Transverse colon (tissue), 4 donors: ENCODE measurements at regions not wholly inside any gene's neighbourhood (a gene's known extent, or its start where the extent isn't known, plus 50 kb on each side); places are given as distances from the start of the nearest gene placed in this dataset.

Experiments used
- DNase-seq: peaks from one replicate; pipeline ENCODE4 v3.0.0-alpha.2; 2019
- H3K27ac ChIP-seq, 4 donors: fragments of 200-600 bp; sonication (generic); 2 replicates each; pipeline ENCODE4 v1.5.1; 2016 to 2018; ENCODE audit warnings: inconsistent platforms in 4 of 4
- H3K27me3 ChIP-seq: fragments of 200-600 bp; sonication (generic); 2 replicates; pipeline ENCODE4 v1.5.1; 2017; ENCODE audit warnings: inconsistent platforms
- H3K36me3 ChIP-seq, 4 donors: fragments of 200-600 bp; sonication (generic); 2 replicates each; pipeline ENCODE4 v1.5.1; 2017 to 2019; ENCODE audit warnings: inconsistent platforms in 4 of 4
- H3K4me1 ChIP-seq, 4 donors: fragments of 200-600 bp; sonication (generic); 2 replicates each; pipeline ENCODE4 v1.5.1; 2017 to 2020; ENCODE audit warnings: inconsistent platforms in 4 of 4
- H3K4me3 ChIP-seq, 4 donors: fragments of 200-600 bp; sonication (generic); 1 replicate in 1 of 4; 2 replicates in 3 of 4; pipeline versions ENCODE4 v1.5.1 to v1.6.1; 2017 to 2019; ENCODE audit warnings: inconsistent platforms in 4 of 4
- H3K9me3 ChIP-seq, 2 donors: fragments of 200-600 bp; sonication (generic); 2 replicates each; pipeline ENCODE4 v1.5.1; 2017 to 2019; ENCODE audit warnings: inconsistent platforms in 2 of 2
- EP300 ChIP-seq: sonication (generic); formaldehyde crosslinking; IDR thresholded peaks from one replicate; pipeline ENCODE4 v1.6.1; 2017; ENCODE audit warnings: antibody characterized with exemption, low read depth
- POLR2A ChIP-seq: fragments of 450-650 bp; IDR thresholded peaks from one replicate; pipeline ENCODE4 v1.6.1; 2016; ENCODE audit warnings: antibody characterized with exemption, mild to moderate bottlenecking, moderate library complexity
- POLR2AphosphoS5 ChIP-seq, 3 donors: sonication (generic); formaldehyde crosslinking; IDR thresholded peaks; one replicate each; pipeline ENCODE4 v1.6.1; 2016; ENCODE audit warnings: antibody characterized with exemption in 3 of 3
- WGBS, 2 donors: methylation state at CpG; one replicate each; pipeline ENCODE4 v1.1.5; 2018; ENCODE audit warnings: low coverage in 1 of 2; 5-methylcytosine and 5-hydroxymethylcytosine counted together
- in situ Hi-C, 4 donors: fragments of 200-750 bp; cut with MboI; loops; one replicate each; pipeline versions ENCODE4 v1.15.0 to v1.15.1; 2017; ENCODE audit warnings: low sequenced_read_pairs in 3 of 4, low pct_ligation_motif_present in 1 of 4, low pct_unique_long_range_greater_than_20kb in 1 of 4
- intact Hi-C: fragments of 100-400 bp; cut with DNase I; formaldehyde crosslinking; loops from one replicate; pipeline ENCODE4 v1.15.1; 2023; ENCODE audit warnings: low total_unique reads
- TF ChIP-seq, protein P1 (sequence below), 5 experiments: fragments of 200-600 bp in 3 of 5; fragments of 450-650 bp in 2 of 5; sonication (generic) in 3 of 5; IDR thresholded peaks; 1 replicate in 2 of 5; 2 replicates in 3 of 5; pipeline ENCODE4 v1.5.1; 2016 to 2017; ENCODE audit warnings: antibody characterized with exemption in 5 of 5, inconsistent platforms in 3 of 5, mild to moderate bottlenecking in 2 of 5, moderate library complexity in 1 of 5

DNA sequence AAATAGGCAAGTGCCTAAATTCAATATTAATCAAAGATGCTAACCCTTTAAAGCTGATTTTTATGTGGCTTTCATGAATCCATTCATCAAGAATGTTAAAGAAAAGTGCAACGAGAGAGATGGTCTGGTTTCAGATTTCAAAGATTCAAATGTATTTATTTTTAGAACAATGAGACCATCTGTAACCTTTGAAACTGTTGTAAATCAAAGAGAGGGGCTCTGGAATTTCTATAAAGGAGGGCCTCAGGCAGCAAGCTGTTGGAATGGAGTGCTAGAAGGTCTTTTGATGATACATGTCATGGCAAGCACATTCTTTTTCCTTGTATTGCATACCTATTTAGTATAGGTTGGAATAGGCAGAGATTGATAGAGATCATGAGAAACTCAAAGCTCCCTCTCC, 433.0 kb downstream of the LRIG3 start:
- peaks cover 0 to 2% (median 0%) of the 10 kb centered on the region in 4 donors for H3K4me1 ChIP-seq
- intact Hi-C loops, result no loop called here
- no peak for TF ChIP-seq POLR2A
- TF ChIP-seq, protein P1, sequence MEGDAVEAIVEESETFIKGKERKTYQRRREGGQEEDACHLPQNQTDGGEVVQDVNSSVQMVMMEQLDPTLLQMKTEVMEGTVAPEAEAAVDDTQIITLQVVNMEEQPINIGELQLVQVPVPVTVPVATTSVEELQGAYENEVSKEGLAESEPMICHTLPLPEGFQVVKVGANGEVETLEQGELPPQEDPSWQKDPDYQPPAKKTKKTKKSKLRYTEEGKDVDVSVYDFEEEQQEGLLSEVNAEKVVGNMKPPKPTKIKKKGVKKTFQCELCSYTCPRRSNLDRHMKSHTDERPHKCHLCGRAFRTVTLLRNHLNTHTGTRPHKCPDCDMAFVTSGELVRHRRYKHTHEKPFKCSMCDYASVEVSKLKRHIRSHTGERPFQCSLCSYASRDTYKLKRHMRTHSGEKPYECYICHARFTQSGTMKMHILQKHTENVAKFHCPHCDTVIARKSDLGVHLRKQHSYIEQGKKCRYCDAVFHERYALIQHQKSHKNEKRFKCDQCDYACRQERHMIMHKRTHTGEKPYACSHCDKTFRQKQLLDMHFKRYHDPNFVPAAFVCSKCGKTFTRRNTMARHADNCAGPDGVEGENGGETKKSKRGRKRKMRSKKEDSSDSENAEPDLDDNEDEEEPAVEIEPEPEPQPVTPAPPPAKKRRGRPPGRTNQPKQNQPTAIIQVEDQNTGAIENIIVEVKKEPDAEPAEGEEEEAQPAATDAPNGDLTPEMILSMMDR (IDR thresholded peaks at IDR 0.05), result no peak
- H3K36me3 ChIP-seq, result no peaks in the 10 kb centered on the region
- H3K9me3 ChIP-seq, result no peaks in the 10 kb centered on the region
- H3K4me3 ChIP-seq, result no peak overlapping the region
- no peaks in the 10 kb centered on the region for H3K27me3 ChIP-seq
- no peak overlapping the region for H3K27ac ChIP-seq
- DNase-seq, result no peak
- in situ Hi-C loops, result no loop called here
- 24% methylated on average over 1 of the region's 1 CpG for WGBS, 2 donors

DNA sequence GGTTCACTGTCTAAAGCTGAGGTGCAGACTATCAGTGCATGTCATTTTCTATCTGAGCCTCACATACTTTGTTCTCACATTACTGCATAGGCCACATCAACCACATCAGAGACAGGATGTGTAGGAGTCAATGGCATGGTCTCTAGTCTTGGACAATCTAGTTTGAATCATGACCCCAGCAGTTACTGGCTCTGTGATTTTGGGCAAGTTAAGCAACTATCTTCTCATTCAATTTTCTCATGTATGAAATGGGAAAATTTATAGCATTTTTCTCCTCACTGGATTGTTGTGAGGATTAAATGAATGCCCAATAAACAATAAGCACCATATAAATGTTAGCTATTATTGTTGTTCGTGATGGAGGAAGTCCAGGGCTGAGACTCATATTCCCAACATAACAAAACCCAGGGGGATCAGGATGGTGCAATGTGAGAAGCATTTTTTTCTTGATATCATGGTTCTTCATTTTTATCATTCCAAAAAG, 432.6 kb downstream of the LRIG3 start:
- DNase-seq, result no peak
- no peaks in the 10 kb centered on the region for H3K36me3 ChIP-seq
- no peaks in the 10 kb centered on the region for H3K9me3 ChIP-seq
- H3K4me3 ChIP-seq, result no peak overlapping the region
- 50 to 65% methylated on average over 1 of the region's 1 CpG for WGBS, 2 donors
- H3K27ac ChIP-seq, result no peak overlapping the region
- H3K27me3 ChIP-seq, result no peaks in the 10 kb centered on the region
- no peak for TF ChIP-seq EP300
- in situ Hi-C loops (no loop called here), intact Hi-C loops (no loop called here)
- peaks cover 0 to 2% (median 0%) of the 10 kb centered on the region in 4 donors for H3K4me1 ChIP-seq

DNA sequence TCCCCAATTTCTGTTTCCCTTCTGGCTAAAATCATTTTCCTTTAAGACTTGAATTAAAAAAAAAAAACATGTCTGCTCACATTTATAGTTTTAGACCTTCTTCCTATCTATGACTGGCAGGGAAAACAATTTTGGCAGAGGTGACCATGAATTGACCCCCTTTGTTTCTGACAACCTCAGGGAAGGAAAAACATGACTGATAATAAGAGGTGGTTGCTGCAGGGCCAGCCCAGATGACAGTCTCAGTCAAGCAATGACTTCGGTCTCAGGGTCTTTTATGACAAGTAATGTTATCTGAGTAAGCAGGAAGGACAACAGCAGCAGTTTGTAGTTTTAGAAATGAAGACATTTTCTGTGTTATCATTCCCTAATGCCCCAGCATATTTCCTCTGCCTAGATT, 430.9 kb downstream of the LRIG3 start:
- intact Hi-C loops, result no loop called here
- Histone ChIP-seq H3K27me3 (no peaks in the 10 kb centered on the region), H3K9me3 (no peaks in the 10 kb centered on the region), H3K27ac (no peak overlapping the region), H3K36me3 (no peaks in the 10 kb centered on the region), H3K4me3 (no peak overlapping the region), H3K4me1 (peaks cover 0 to 2% (median 0%) of the 10 kb centered on the region in 4 donors)
- 71 to 83% methylated on average over 1 of the region's 1 CpG for whole genome bisulfite sequencing, 2 donors
- DNase-seq, result no peak
- TF ChIP-seq POLR2A (no peak), EP300 (no peak), POLR2AphosphoS5 (IDR thresholded peaks at IDR 0.05) (no peak)
- TF ChIP-seq, protein P1 (IDR thresholded peaks at IDR 0.05), result no peak
- in situ Hi-C loops, result no loop called here

DNA sequence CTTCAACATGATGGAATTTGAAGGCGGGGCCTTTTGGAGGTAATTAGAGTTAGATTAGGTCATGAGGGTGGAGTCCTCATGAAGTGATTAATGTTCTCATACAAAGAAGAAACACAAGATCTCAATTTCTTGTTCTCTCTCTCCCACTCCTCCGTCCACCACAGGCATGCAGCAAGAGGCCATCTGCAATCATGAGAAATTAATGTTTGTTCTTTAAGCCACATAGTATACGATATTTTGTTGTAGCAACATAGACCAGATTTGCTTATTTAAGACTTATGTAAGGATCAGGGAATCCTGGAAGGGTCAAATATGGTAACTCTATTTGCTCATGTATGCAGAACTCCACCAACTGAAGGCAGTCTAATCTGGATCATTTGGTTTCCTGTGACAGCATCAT, 429.0 kb downstream of the LRIG3 start:
- Histone ChIP-seq H3K9me3 (no peaks in the 10 kb centered on the region), H3K27ac (no peak overlapping the region), H3K36me3 (no peaks in the 10 kb centered on the region), H3K4me1 (peaks cover 0 to 2% (median 0%) of the 10 kb centered on the region in 4 donors), H3K27me3 (no peaks in the 10 kb centered on the region), H3K4me3 (no peak overlapping the region)
- in situ Hi-C loops (no loop called here), intact Hi-C loops (no loop called here)
- TF ChIP-seq EP300 (no peak), POLR2AphosphoS5 (IDR thresholded peaks at IDR 0.05) (no peak), POLR2A (no peak)
- TF ChIP-seq, protein P1 (IDR thresholded peaks at IDR 0.05), result no peak
- 72 to 74% methylated on average over 3 of the region's 3 CpGs for whole genome bisulfite sequencing, 2 donors
- no peak for DNase-seq
